GM23338 (cell line): ENCODE measurements at regions not wholly inside any gene's neighbourhood (a gene's known extent, or its start where the extent isn't known, plus 50 kb on each side); places are given as distances from the start of the nearest gene placed in this dataset.

Source experiments
- ATAC-seq: fragments of 200-7000 bp; cut with Tn5 transposase; 3 replicates; pipeline ENCODE4 v1.9.1; 2020
- DNase-seq: peaks from one replicate; pipeline ENCODE4 v3.0.0-alpha.2; 2015; ENCODE audit warnings: low spot score
- H2AFZ ChIP-seq: fragments of 200-600 bp; sonication (generic); 2 replicates; pipeline ENCODE4 v1.8.0; 2016; ENCODE audit warnings: antibody characterized with exemption, mild to moderate bottlenecking, moderate library complexity
- H3F3A ChIP-seq: fragments of 200-600 bp; sonication (generic); replicated peaks from 2 replicates; pipeline ENCODE4 v1.8.0; 2017; ENCODE audit warnings: antibody characterized with exemption, mixed run types, low read depth
- H3K27ac ChIP-seq: fragments of 200-600 bp; sonication (generic); 2 replicates; pipeline ENCODE4 v1.6.1; 2016; ENCODE audit warnings: low read depth
- H3K27me3 ChIP-seq: fragments of 200-600 bp; sonication (generic); 2 replicates; pipeline ENCODE4 v1.8.0; 2016; ENCODE audit warnings: mild to moderate bottlenecking, mixed run types, moderate library complexity; ENCODE audit not compliant: insufficient read depth
- H3K36me3 ChIP-seq: fragments of 200-600 bp; sonication (generic); 2 replicates; pipeline ENCODE4 v1.8.0; 2016; ENCODE audit warnings: mild to moderate bottlenecking; ENCODE audit not compliant: insufficient read depth
- H3K4me1 ChIP-seq: fragments of 200-600 bp; sonication (generic); 2 replicates; pipeline ENCODE4 v1.8.0; 2016; ENCODE audit warnings: mild to moderate bottlenecking, moderate library complexity; ENCODE audit not compliant: insufficient read depth
- H3K4me2 ChIP-seq: fragments of 200-600 bp; sonication (generic); 2 replicates; pipeline ENCODE4 v1.7.1; 2017; ENCODE audit warnings: mixed run types
- H3K4me3 ChIP-seq: fragments of 200-600 bp; sonication (generic); 2 replicates; pipeline ENCODE4 v1.6.1; 2016; ENCODE audit warnings: mixed run types
- H3K79me2 ChIP-seq: fragments of 200-600 bp; sonication (generic); replicated peaks from 2 replicates; pipeline ENCODE4 v1.8.0; 2017; ENCODE audit warnings: mild to moderate bottlenecking; ENCODE audit not compliant: insufficient read depth
- H3K9me2 ChIP-seq: fragments of 200-600 bp; sonication (generic); 2 replicates; pipeline ENCODE4 v1.8.0; 2017; ENCODE audit not compliant: insufficient read depth
- H4K20me1 ChIP-seq: fragments of 200-600 bp; sonication (generic); replicated peaks from 2 replicates; pipeline ENCODE4 v1.8.0; 2017; ENCODE audit warnings: mild to moderate bottlenecking; ENCODE audit not compliant: insufficient read depth
- H3K27ac Mint-ChIP-seq: 2 replicates; pipeline ENCODE4 v1.8.0; 2020; ENCODE audit warnings: inconsistent platforms, mild to moderate bottlenecking, moderate library complexity, mixed read lengths
- H3K27me3 Mint-ChIP-seq: 3 replicates; pipeline ENCODE4 v1.8.0; 2022; ENCODE audit warnings: low read depth, mild to moderate bottlenecking, moderate library complexity, mixed read lengths, inconsistent platforms; ENCODE audit not compliant: insufficient read depth, poor library complexity
- H3K36me3 Mint-ChIP-seq: 3 replicates; pipeline ENCODE4 v1.8.0; 2021; ENCODE audit warnings: low read depth, mild to moderate bottlenecking, inconsistent platforms, moderate library complexity, mixed read lengths
- H3K4me1 Mint-ChIP-seq: 3 replicates; pipeline ENCODE4 v1.8.0; 2020; ENCODE audit warnings: mild to moderate bottlenecking, inconsistent platforms, mixed read lengths
- H3K4me3 Mint-ChIP-seq: 3 replicates; pipeline ENCODE4 v1.8.0; 2021; ENCODE audit warnings: moderate library complexity, mild to moderate bottlenecking, inconsistent platforms, mixed read lengths
- H3K9me3 Mint-ChIP-seq: 3 replicates; pipeline ENCODE4 v1.8.0; 2020; ENCODE audit warnings: moderate library complexity, mild to moderate bottlenecking, inconsistent platforms, mixed read lengths
- CREB1 ChIP-seq: fragments of 250-450 bp; sonication (Bioruptor Pico); IDR thresholded peaks from 2 replicates; pipeline ENCODE4 v1.5.0; 2020; ENCODE audit warnings: low read depth, mild to moderate bottlenecking, moderate library complexity
- CTCF ChIP-seq, 2 experiments: fragments of 200-600 bp in 1 of 2; sonication (generic) in 1 of 2; conservative IDR thresholded peaks; 2 replicates each; pipeline versions ENCODE4 v1.5.1 to v1.6.1; 2016 to 2017; ENCODE audit warnings: antibody characterized with exemption in 2 of 2, low read depth in 2 of 2, mild to moderate bottlenecking in 2 of 2, moderate library complexity in 1 of 2
- EZH2 ChIP-seq: fragments of 200-600 bp; sonication (generic); IDR thresholded peaks from one replicate; pipeline ENCODE4 v1.8.0; 2017; ENCODE audit warnings: antibody characterized with exemption, mild to moderate bottlenecking, low read depth; ENCODE audit not compliant: unreplicated experiment
- EZH2phosphoT487 ChIP-seq: fragments of 200-600 bp; sonication (generic); IDR thresholded peaks from one replicate; pipeline ENCODE4 v1.8.1; 2018; ENCODE audit warnings: antibody characterized with exemption; ENCODE audit not compliant: unreplicated experiment
- JUNB ChIP-seq: IDR thresholded peaks from one replicate; pipeline ENCODE4 v1.6.1; 2016; ENCODE audit warnings: antibody characterized with exemption; ENCODE audit not compliant: unreplicated experiment
- NANOG ChIP-seq: IDR thresholded peaks from 2 replicates; pipeline ENCODE4 v1.6.1; 2016; ENCODE audit warnings: antibody characterized with exemption, borderline replicate concordance
- POLR2AphosphoS5 ChIP-seq: IDR thresholded peaks from 2 replicates; pipeline ENCODE4 v1.6.1; 2016; ENCODE audit warnings: antibody characterized with exemption, low read depth
- REST ChIP-seq: IDR thresholded peaks from one replicate; pipeline ENCODE4 v1.6.1; 2018; ENCODE audit warnings: antibody characterized with exemption; ENCODE audit not compliant: unreplicated experiment
- STAT1 ChIP-seq: IDR thresholded peaks from one replicate; pipeline ENCODE4 v1.6.1; 2016; ENCODE audit warnings: antibody characterized with exemption; ENCODE audit not compliant: unreplicated experiment
- ZNF114 ChIP-seq: fragments of 250-450 bp; sonication (Bioruptor Pico); IDR thresholded peaks from 2 replicates; pipeline ENCODE4 v1.5.0; 2020; ENCODE audit warnings: mild to moderate bottlenecking, moderate library complexity
- ZNF331 ChIP-seq: fragments of 250-450 bp; sonication (Bioruptor Pico); IDR thresholded peaks from 2 replicates; pipeline ENCODE4 v1.5.0; 2020; ENCODE audit warnings: low read depth, mild to moderate bottlenecking, moderate library complexity

- H3K9me3 Mint-ChIP-seq: no peaks in the 10 kb centered on the region
- no peak for DNase-seq
- no peaks in the 10 kb centered on the region for H3K36me3 Mint-ChIP-seq
- no peak overlapping the region for H3K4me3 Mint-ChIP-seq
- H3K27ac Mint-ChIP-seq: no peak overlapping the region
- no peak for ATAC-seq
- Histone ChIP-seq H3K79me2 (no peaks in the 10 kb centered on the region), H3K9me2 (no peaks in the 10 kb centered on the region), H3K27ac (no peak overlapping the region), H4K20me1 (no peaks in the 10 kb centered on the region), H3K4me3 (no peak overlapping the region), H3K4me1 (peaks cover 6% of the 10 kb centered on the region; the same call in 1 of the 2 replicates), H3F3A (no peaks in the 10 kb centered on the region), H3K4me2 (no peak overlapping the region), H3K36me3 (no peaks in the 10 kb centered on the region), H3K27me3 (no peaks in the 10 kb centered on the region), H2AFZ (no peak overlapping the region)
- no peaks in the 10 kb centered on the region for H3K27me3 Mint-ChIP-seq
- TF ChIP-seq NANOG (no peak), EZH2 (no peak), CREB1 (CRISPR knock-in tag) (no peak), STAT1 (no peak), ZNF331 (CRISPR knock-in tag) (no peak), EZH2phosphoT487 (no peak), CTCF (conservative IDR thresholded peaks at IDR 0.05; ENCODE audit: low read depth in 2 of 2) (no peak)
- H3K4me1 Mint-ChIP-seq: no peaks in the 10 kb centered on the region; the same call in 2 of the 3 replicates
Measured at GRCh38 chrX:95678679-95679078, 1006.0 kb upstream of the DIAPH2 start.

DNA sequence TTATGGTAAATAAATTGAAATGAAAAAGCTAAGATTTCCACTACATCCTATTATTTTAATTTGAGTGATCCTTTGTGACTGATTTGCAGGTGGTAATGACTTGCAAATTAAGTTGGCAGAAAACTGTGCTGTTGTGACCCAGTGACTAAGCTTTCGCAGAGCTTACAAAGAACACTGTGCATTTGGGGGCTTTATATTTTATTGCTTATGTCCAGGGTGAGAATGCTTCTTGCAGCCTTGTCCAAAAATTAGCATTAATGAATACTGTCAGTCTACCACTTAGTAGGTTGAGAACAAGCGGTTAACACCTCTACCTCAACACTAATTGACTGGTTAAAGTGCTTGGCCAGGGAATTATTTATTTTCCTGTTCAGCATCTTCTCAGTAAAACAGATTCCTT, 991.3 kb upstream of the DIAPH2 start:
- H2AFZ ChIP-seq: no peak overlapping the region; the same call in 1 of the 2 replicates
- no peak for DNase-seq
- 0 out of 2 replicates have a peak overlapping the region, but pooled peaks have one; percentile 8 for H3K4me2 ChIP-seq
- no peaks in the 10 kb centered on the region for H3K9me2 ChIP-seq
- no peaks in the 10 kb centered on the region for H3K36me3 ChIP-seq
- H3K27me3 Mint-ChIP-seq: no peaks in the 10 kb centered on the region
- H3K4me3 Mint-ChIP-seq: no peak overlapping the region
- 0 out of 2 replicates have a peak, but pooled peaks cover 10% of the 10 kb centered on the region for H3K4me1 ChIP-seq
- no peak overlapping the region for H3K27ac ChIP-seq
- H3K9me3 Mint-ChIP-seq: peaks cover 15% of the 10 kb centered on the region
- H3K4me1 Mint-ChIP-seq: peaks cover 16% of the 10 kb centered on the region; the same call in 2 of the 3 replicates
- H3K36me3 Mint-ChIP-seq: peaks cover 9% of the 10 kb centered on the region; the same call in 2 of the 3 replicates
- no peaks in the 10 kb centered on the region for H3F3A ChIP-seq
- H3K27me3 ChIP-seq: no peaks in the 10 kb centered on the region
- H3K79me2 ChIP-seq: no peaks in the 10 kb centered on the region
- ATAC-seq: no peak
- no peak overlapping the region for H3K4me3 ChIP-seq
- peak overlapping the region; percentile 86 for H3K27ac Mint-ChIP-seq
- TF ChIP-seq JUNB: no peak
- no peaks in the 10 kb centered on the region for H4K20me1 ChIP-seq

GRCh38 chrX:95703696-95704095, 980.9 kb upstream of the DIAPH2 start:
- H4K20me1 ChIP-seq: no peaks in the 10 kb centered on the region
- H3K4me2 ChIP-seq: no peak overlapping the region
- no peaks in the 10 kb centered on the region for H3K79me2 ChIP-seq
- no peaks in the 10 kb centered on the region for H3K36me3 ChIP-seq
- DNase-seq (no peak), ATAC-seq (no peak)
- Mint-ChIP-seq H3K9me3 (peaks cover 10% of the 10 kb centered on the region; the same call in 2 of the 3 replicates), H3K4me1 (no peaks in the 10 kb centered on the region), H3K4me3 (no peak overlapping the region), H3K27me3 (no peaks in the 10 kb centered on the region), H3K27ac (no peak overlapping the region), H3K36me3 (peaks cover 1% of the 10 kb centered on the region; the same call in 1 of the 3 replicates)
- no peaks in the 10 kb centered on the region for H3F3A ChIP-seq
- no peak overlapping the region for H3K27ac ChIP-seq
- H3K9me2 ChIP-seq: no peaks in the 10 kb centered on the region
- H2AFZ ChIP-seq: no peak overlapping the region
- H3K4me1 ChIP-seq: no peaks in the 10 kb centered on the region
- H3K27me3 ChIP-seq: no peaks in the 10 kb centered on the region
- no peak overlapping the region for H3K4me3 ChIP-seq
- TF ChIP-seq EZH2 (no peak), ZNF331 (CRISPR knock-in tag) (no peak), REST (no peak), STAT1 (no peak), ZNF114 (no peak), CREB1 (CRISPR knock-in tag) (no peak), EZH2phosphoT487 (no peak), NANOG (no peak), CTCF (conservative IDR thresholded peaks at IDR 0.05; ENCODE audit: low read depth in 2 of 2) (no peak), POLR2AphosphoS5 (no peak)
